K562 (cell line): ENCODE measurements at regions not wholly inside any gene's neighbourhood (a gene's known extent, or its start where the extent isn't known, plus 50 kb on each side); places are given as distances from the start of the nearest gene placed in this dataset.

Experiments used
- ATAC-seq: fragments of 200-7000 bp; cut with Tn5 transposase; 3 replicates; pipeline ENCODE4 v1.9.1; 2020; ENCODE audit warnings: moderate library complexity
- BruUV-seq: library from RNA; stranded (reverse); fragments of 400-500 nt; replicated peaks from 2 replicates; lab custom pipeline; 2021; lab: Mats Ljungman, UMichigan
- CTCF ChIA-PET: fragments of 300-600 bp; formaldehyde crosslinking; extraction: SDS; loops from one replicate; lab custom pipeline; 2021; ENCODE audit warnings: low intra/inter-chr PET ratio; lab: Yijun Ruan, JAX
- POLR2A ChIA-PET: fragments of 300-600, 350-650 bp; sonication (Branson Sonifier 250); formaldehyde crosslinking; extraction: SDS; loops from one replicate; lab custom pipeline; 2021; ENCODE audit warnings: antibody characterized with exemption, inconsistent platforms; lab: Yijun Ruan, JAX
- DNase-seq, 4 experiments: peaks; one replicate each; pipeline versions ENCODE4 v3.0.0 to v3.0.0-alpha.2; 2011 to 2018; ENCODE audit warnings: low spot score in 3 of 4, mixed read lengths in 3 of 4; ENCODE audit errors: extremely low read depth in 1 of 4
- FAIRE-seq: peaks from 2 replicates; lab custom pipeline; 2011; peaks lifted over from hg19 to GRCh38; lab: Jason Lieb, UNC
- H2AFZ ChIP-seq: 2 replicates; pipeline ENCODE4 v1.6.0; 2011; ENCODE audit warnings: low read depth, low read length, control low read depth, inconsistent platforms
- H3K27ac ChIP-seq: fragments of 200-600 bp; 3 replicates; pipeline ENCODE4 v1.8.0; 2011; ENCODE audit warnings: low read depth, mild to moderate bottlenecking, control low read depth, inconsistent platforms, low read length, moderate library complexity, mixed read lengths; ENCODE audit errors: extremely low read depth
- H3K27me3 ChIP-seq, 2 experiments: fragments of 300-600 bp in 1 of 2; 2 replicates in 1 of 2; 3 replicates in 1 of 2; pipeline versions ENCODE4 v1.6.0 to v1.8.0; 2011; ENCODE audit warnings: inconsistent platforms in 2 of 2, low read length in 2 of 2, mild to moderate bottlenecking in 1 of 2, mixed read lengths in 1 of 2, moderate library complexity in 1 of 2; ENCODE audit not compliant: control insufficient read depth in 2 of 2, insufficient read depth in 2 of 2
- H3K36me3 ChIP-seq: fragments of 300-600 bp; 3 replicates; pipeline ENCODE4 v1.8.0; 2011; ENCODE audit warnings: mild to moderate bottlenecking, low read length, inconsistent platforms; ENCODE audit not compliant: control insufficient read depth, insufficient read depth
- H3K4me1 ChIP-seq, 2 experiments: fragments of 200-600 bp in 1 of 2; replicated peaks in 1 of 2; 2 replicates in 1 of 2; 3 replicates in 1 of 2; pipeline versions ENCODE4 v1.5.1 to v1.8.0; 2011; ENCODE audit warnings: inconsistent platforms in 2 of 2, low read length in 2 of 2, mild to moderate bottlenecking in 1 of 2, mixed read lengths in 1 of 2, moderate library complexity in 1 of 2; ENCODE audit not compliant: control insufficient read depth in 2 of 2, insufficient read depth in 2 of 2
- H3K4me2 ChIP-seq: 2 replicates; pipeline ENCODE4 v1.6.1; 2011; ENCODE audit warnings: low read length, control low read depth, inconsistent platforms, mixed read lengths; ENCODE audit not compliant: insufficient read depth
- H3K4me3 ChIP-seq: fragments of 200-600 bp; sonication (generic), shearing (Covaris generic); 2 replicates; pipeline ENCODE4 v1.5.1; 2016; ENCODE audit warnings: control low read depth, inconsistent platforms
- H3K79me2 ChIP-seq: fragments of 200-600 bp; 3 replicates; pipeline ENCODE4 v1.8.0; 2011; ENCODE audit warnings: low read length, inconsistent platforms; ENCODE audit not compliant: control insufficient read depth, insufficient read depth
- H3K9ac ChIP-seq, 2 experiments: 2 replicates each; pipeline versions ENCODE4 v1.6.0 to v1.6.1; 2011; ENCODE audit warnings: low read depth in 2 of 2, low read length in 2 of 2, control low read depth in 1 of 2, inconsistent platforms in 1 of 2, mild to moderate bottlenecking in 1 of 2, mixed read lengths in 1 of 2; ENCODE audit not compliant: insufficient read depth in 1 of 2
- H3K9me1 ChIP-seq: one replicate; pipeline ENCODE4 v1.6.0; 2011; ENCODE audit warnings: inconsistent platforms, mild to moderate bottlenecking, low read length, moderate library complexity; ENCODE audit not compliant: control insufficient read depth, insufficient read depth
- H3K9me3 ChIP-seq: replicated peaks from 2 replicates; pipeline ENCODE4 v1.5.1; 2011; ENCODE audit warnings: low read depth, low read length, inconsistent platforms; ENCODE audit not compliant: control insufficient read depth, insufficient read depth
- H4K20me1 ChIP-seq: replicated peaks from 2 replicates; pipeline ENCODE4 v1.6.1; 2011; ENCODE audit warnings: low read length, inconsistent platforms, mixed read lengths; ENCODE audit not compliant: control insufficient read depth, insufficient read depth
- E2F5 ChIP-seq: sonication (generic); formaldehyde crosslinking; IDR thresholded peaks from 2 replicates; pipeline ENCODE4 v1.8.0; 2022; ENCODE audit warnings: mild to moderate bottlenecking, missing genetic modification reagents
- FUS ChIP-seq: fragments of 200-400 bp; formaldehyde crosslinking; optimal IDR thresholded peaks from 2 replicates; pipeline ENCODE3; 2017; ENCODE audit warnings: low read depth, low read length
- GABPB1 ChIP-seq: sonication (generic); formaldehyde crosslinking; IDR thresholded peaks from 2 replicates; pipeline ENCODE4 v1.8.0; 2022; ENCODE audit warnings: mild to moderate bottlenecking, missing genetic modification reagents
- IFI16 ChIP-seq: fragments of 250-450 bp; sonication (Bioruptor Pico); IDR thresholded peaks from 2 replicates; pipeline ENCODE4 v2.1.2; 2022; ENCODE audit warnings: mild to moderate bottlenecking, inconsistent platforms
- KLF6 ChIP-seq: fragments of 250-450 bp; sonication (Bioruptor Pico); IDR thresholded peaks from 2 replicates; pipeline ENCODE4 v1.4.0; 2020; ENCODE audit warnings: mild to moderate bottlenecking, moderate library complexity, borderline replicate concordance
- NEUROD1 ChIP-seq: fragments of 150-350 bp; IDR thresholded peaks from 2 replicates; pipeline ENCODE4 v1.6.1; 2014; ENCODE audit warnings: borderline replicate concordance, low read length, low read depth; ENCODE audit not compliant: partially characterized antibody
- PTRF ChIP-seq: fragments of 450-650 bp; IDR thresholded peaks from 2 replicates; pipeline ENCODE4 v1.6.1; 2016; ENCODE audit warnings: mild to moderate bottlenecking, missing genetic modification characterization, missing compliant biosample characterization
- TEAD1 ChIP-seq, 2 experiments: fragments of 450-650 bp in 1 of 2; sonication (generic) in 1 of 2; formaldehyde crosslinking; IDR thresholded peaks; 2 replicates each; pipeline versions ENCODE4 v1.4.0 to v1.8.0; 2020 to 2022; ENCODE audit warnings: mild to moderate bottlenecking in 2 of 2, missing genetic modification reagents in 1 of 2
- TFAP4 ChIP-seq: sonication (generic); formaldehyde crosslinking; IDR thresholded peaks from 2 replicates; pipeline ENCODE4 v1.8.0; 2022; ENCODE audit warnings: missing genetic modification reagents, mild to moderate bottlenecking, moderate library complexity, borderline replicate concordance
- TSHZ1 ChIP-seq: fragments of 250-450 bp; sonication (Bioruptor Pico); IDR thresholded peaks from 2 replicates; pipeline ENCODE4 v1.4.0; 2020; ENCODE audit warnings: mild to moderate bottlenecking, moderate library complexity
- ZBED1 ChIP-seq: IDR thresholded peaks from 2 replicates; pipeline ENCODE4 v1.6.1; 2014
- ZBTB5 ChIP-seq: fragments of 450-650 bp; IDR thresholded peaks from 2 replicates; pipeline ENCODE4 v1.6.1; 2017; ENCODE audit warnings: antibody characterized with exemption
- ZNF175 ChIP-seq: fragments of 200-800 bp; sonication (Bioruptor generic); IDR thresholded peaks from 2 replicates; pipeline ENCODE4 v1.6.1; 2016; ENCODE audit warnings: low read depth, mild to moderate bottlenecking, missing genetic modification characterization, missing compliant biosample characterization
- ZNF655 ChIP-seq: fragments of 250-450 bp; sonication (Bioruptor Pico); IDR thresholded peaks from 2 replicates; pipeline ENCODE4 v1.5.0; 2021
- ZSCAN32 ChIP-seq: fragments of 450-650 bp; formaldehyde crosslinking; IDR thresholded peaks from 2 replicates; pipeline ENCODE4 v1.4.0; 2020; ENCODE audit warnings: mild to moderate bottlenecking, moderate library complexity
- WGBS: fragments of 100-300 bp; shearing (Covaris generic); methylation state at CpG from one replicate; pipeline ENCODE4 v1.1.6; 2016; ENCODE audit warnings: low coverage, mixed read lengths; ENCODE audit not compliant: insufficient coverage; ENCODE audit errors: missing lambda C conversion rate; 5-methylcytosine and 5-hydroxymethylcytosine counted together
- in situ Hi-C: fragments of 300-500 bp; cut with MboI; formaldehyde crosslinking; loops from 4 replicates; pipeline ENCODE4 v1.15.0; 2018; ENCODE audit warnings: inconsistent platforms, mixed read lengths
- intact Hi-C: fragments of 100-400 bp; cut with micrococcal nuclease; formaldehyde crosslinking; loops from 2 replicates; pipeline ENCODE4 v1.14.2; 2022

GRCh38 chr6:105753207-105753606 lies 332.9 kb upstream of the PRDM1 start:
- FAIRE-seq = no peak
- Histone ChIP-seq H3K4me3 (no peak overlapping the region), H4K20me1 (no peaks in the 10 kb centered on the region)
- TF ChIP-seq TFAP4 (CRISPR knock-in tag) (no peak), ZBTB5 (no peak), ZBED1 (no peak), TEAD1 (CRISPR knock-in tag; IDR thresholded peaks at IDR 0.05) (no peak), ZNF175 (CRISPR knock-in tag) (no peak), NEUROD1 (no peak), FUS (no peak), GABPB1 (CRISPR knock-in tag) (no peak), ZNF655 (CRISPR knock-in tag) (no peak), TSHZ1 (no peak), ZSCAN32 (no peak), IFI16 (CRISPR knock-in tag) (no peak), E2F5 (CRISPR knock-in tag) (no peak), PTRF (tag) (no peak), KLF6 (CRISPR knock-in tag) (no peak)

More at GRCh38 chr6:105753207-105753606, 332.9 kb upstream of the PRDM1 start:
- CTCF ChIA-PET = no interaction called here
- 12% methylated on average over 8 of the region's 8 CpGs for WGBS
- Histone ChIP-seq H3K9me3 (no peaks in the 10 kb centered on the region), H3K9ac (no peak overlapping the region), H3K4me1 (peaks cover 0 to 6% of the 10 kb centered on the region in 2 experiments; a peak in 2 of 5 replicates), H3K79me2 (no peaks in the 10 kb centered on the region), H3K27ac (no peak overlapping the region), H3K9me1 (no peaks in the 10 kb centered on the region), H2AFZ (no peak overlapping the region), H3K36me3 (no peaks in the 10 kb centered on the region), H3K4me2 (no peak overlapping the region), H3K27me3 (peaks cover 0 to 17% of the 10 kb centered on the region in 2 experiments; a peak in 2 of 5 replicates)
- ATAC-seq = no peak
- POLR2A ChIA-PET = no interaction called here
- in situ Hi-C loops = no loop called here
- intact Hi-C loops = no loop called here
- BruUV-seq = no TSS peak
- DNase-seq = no peak
